Stomach (tissue), 8 donors: ENCODE measurements at regions not wholly inside any gene's neighbourhood (a gene's known extent, or its start where the extent isn't known, plus 50 kb on each side); places are given as distances from the start of the nearest gene placed in this dataset.

Experiments used
- DNase-seq, 2 donors: peaks; one replicate each; pipeline versions ENCODE4 v3.0.0 to v3.0.0-alpha.2; 2013 to 2019
- H3K27ac ChIP-seq, 5 donors: fragments of 200-600 bp in 4 of 5; sonication (generic) in 4 of 5; one replicate each; pipeline ENCODE4 v1.5.1; 2013 to 2019; ENCODE audit warnings: mild to moderate bottlenecking in 1 of 5, moderate library complexity in 1 of 5
- H3K27me3 ChIP-seq, 3 donors: fragments of 200-600 bp; sonication (generic); one replicate each; pipeline ENCODE4 v1.5.1; 2017 to 2019; ENCODE audit warnings: mixed run types in 1 of 3
- H3K36me3 ChIP-seq, 4 donors: fragments of 200-600 bp; sonication (generic); 1 replicate in 3 of 4; 2 replicates in 1 of 4; pipeline ENCODE4 v1.5.1; 2016 to 2019
- H3K4me1 ChIP-seq, 4 donors: fragments of 200-600 bp; sonication (generic); one replicate each; pipeline ENCODE4 v1.5.1; 2016 to 2019
- H3K4me3 ChIP-seq, 4 donors: fragments of 200-600 bp; sonication (generic) in 3 of 4; one replicate each; pipeline ENCODE4 v1.5.1; 2016 to 2019; ENCODE audit warnings: mild to moderate bottlenecking in 1 of 4
- H3K9me3 ChIP-seq, 4 donors: fragments of 200-600 bp; sonication (generic); one replicate each; pipeline ENCODE4 v1.5.1; 2016 to 2019
- EP300 ChIP-seq: sonication (generic); formaldehyde crosslinking; IDR thresholded peaks from one replicate; pipeline ENCODE4 v1.6.1; 2017; ENCODE audit warnings: antibody characterized with exemption
- POLR2A ChIP-seq, 4 donors: fragments of 450-650 bp; IDR thresholded peaks; one replicate each; pipeline ENCODE4 v1.6.1; 2016; ENCODE audit warnings: antibody characterized with exemption in 4 of 4, control low read depth in 2 of 4, mild to moderate bottlenecking in 1 of 4, moderate library complexity in 1 of 4
- POLR2AphosphoS5 ChIP-seq, 3 donors: sonication (generic); formaldehyde crosslinking; IDR thresholded peaks; one replicate each; pipeline ENCODE4 v1.6.1; 2016; ENCODE audit warnings: antibody characterized with exemption in 3 of 3
- WGBS, 5 donors: extraction: QIAGEN DNeasy Blood & Tissue Kit in 3 of 5; methylation state at CpG; one replicate each; pipeline versions ENCODE4 v1.1.5 to v1.1.7; 2013 to 2018; 5-methylcytosine and 5-hydroxymethylcytosine counted together
- intact Hi-C: fragments of 100-400 bp; cut with DNase I; formaldehyde crosslinking; loops from one replicate; pipeline ENCODE4 v1.15.1; 2023; ENCODE audit warnings: low total_unique reads
- TF ChIP-seq, protein P1 (sequence below), 7 experiments: fragments of 450-650 bp in 4 of 7; fragments of 200-600 bp in 3 of 7; sonication (generic) in 3 of 7; IDR thresholded peaks; one replicate each; pipeline ENCODE4 v1.5.1; 2016 to 2019; ENCODE audit warnings: antibody characterized with exemption in 7 of 7, control low read depth in 2 of 7, mild to moderate bottlenecking in 1 of 7
- donor health status: healthy with polysubstance abuse.
- donor health status: Bipolar disorder and iron deficiency.
- donor health status: healthy.

DNA sequence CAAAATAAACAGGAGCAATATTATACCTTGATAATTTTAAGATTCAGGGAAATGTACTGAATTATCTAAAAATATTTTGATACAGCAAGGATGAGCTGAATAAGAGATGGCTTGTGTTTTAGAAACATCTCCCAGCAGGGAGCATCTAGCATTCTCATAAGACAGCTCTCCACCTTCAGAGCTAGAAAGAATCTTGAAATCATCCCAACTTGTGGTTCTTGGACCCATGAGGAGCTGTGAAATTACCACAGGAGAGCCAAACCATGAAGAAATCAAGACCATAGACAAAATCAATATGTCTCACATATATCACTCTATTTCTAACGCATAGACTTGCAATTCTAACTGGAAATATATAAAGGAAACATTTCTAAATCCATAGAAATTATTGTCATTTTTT lies 210.6 kb upstream of the DKK2 start:
- H3K27ac ChIP-seq = no peak overlapping the region
- intact Hi-C loops = no loop called here
- 81 to 98% (median 85%) methylated on average over 1 of the region's 1 CpG for WGBS, 5 donors
- H3K36me3 ChIP-seq = no peaks in the 10 kb centered on the region
- H3K9me3 ChIP-seq = no peaks in the 10 kb centered on the region
- no peak overlapping the region for H3K4me3 ChIP-seq
- TF ChIP-seq POLR2A (IDR thresholded peaks at IDR 0.05) = no peak
- TF ChIP-seq POLR2AphosphoS5 (IDR thresholded peaks at IDR 0.05) = no peak
- TF ChIP-seq EP300 = no peak
- TF ChIP-seq, protein P1, sequence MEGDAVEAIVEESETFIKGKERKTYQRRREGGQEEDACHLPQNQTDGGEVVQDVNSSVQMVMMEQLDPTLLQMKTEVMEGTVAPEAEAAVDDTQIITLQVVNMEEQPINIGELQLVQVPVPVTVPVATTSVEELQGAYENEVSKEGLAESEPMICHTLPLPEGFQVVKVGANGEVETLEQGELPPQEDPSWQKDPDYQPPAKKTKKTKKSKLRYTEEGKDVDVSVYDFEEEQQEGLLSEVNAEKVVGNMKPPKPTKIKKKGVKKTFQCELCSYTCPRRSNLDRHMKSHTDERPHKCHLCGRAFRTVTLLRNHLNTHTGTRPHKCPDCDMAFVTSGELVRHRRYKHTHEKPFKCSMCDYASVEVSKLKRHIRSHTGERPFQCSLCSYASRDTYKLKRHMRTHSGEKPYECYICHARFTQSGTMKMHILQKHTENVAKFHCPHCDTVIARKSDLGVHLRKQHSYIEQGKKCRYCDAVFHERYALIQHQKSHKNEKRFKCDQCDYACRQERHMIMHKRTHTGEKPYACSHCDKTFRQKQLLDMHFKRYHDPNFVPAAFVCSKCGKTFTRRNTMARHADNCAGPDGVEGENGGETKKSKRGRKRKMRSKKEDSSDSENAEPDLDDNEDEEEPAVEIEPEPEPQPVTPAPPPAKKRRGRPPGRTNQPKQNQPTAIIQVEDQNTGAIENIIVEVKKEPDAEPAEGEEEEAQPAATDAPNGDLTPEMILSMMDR (IDR thresholded peaks at IDR 0.05) = no peak
- no peaks in the 10 kb centered on the region for H3K27me3 ChIP-seq
- H3K4me1 ChIP-seq = peaks cover 0 to 9% (median 0%) of the 10 kb centered on the region in 4 donors
- DNase-seq = no peak

DNA sequence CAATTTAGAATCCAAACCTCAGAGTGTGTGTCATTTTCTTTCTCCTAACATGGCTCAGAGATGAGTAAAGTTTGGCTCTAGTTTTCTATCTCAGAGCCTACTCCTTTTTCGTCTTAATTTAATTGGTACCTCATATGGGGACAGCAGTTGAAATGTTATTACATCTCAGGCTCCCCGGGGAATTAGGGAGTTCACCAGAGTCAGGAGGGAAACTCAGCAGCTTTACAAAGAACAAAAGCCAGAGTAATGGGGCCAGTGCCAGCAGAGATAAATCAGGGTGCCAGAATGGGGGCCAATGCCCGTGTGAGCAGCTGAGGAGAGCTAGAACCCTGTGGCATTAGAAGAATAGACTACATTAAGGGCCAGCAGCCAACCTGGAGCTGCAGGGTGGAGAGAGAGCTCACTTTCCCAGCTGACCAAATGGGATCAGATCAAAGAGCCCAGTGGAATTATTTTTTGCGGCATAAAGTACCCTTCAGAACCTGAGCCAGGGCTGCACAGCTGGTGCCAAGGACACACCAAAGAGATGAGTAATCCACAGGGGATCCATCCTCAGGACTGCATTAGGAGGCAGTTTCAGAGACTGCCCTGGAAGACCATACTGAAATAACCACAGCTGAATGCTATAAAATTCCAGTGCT lies 207.1 kb upstream of the DKK2 start:
- Histone ChIP-seq H3K4me3 (no peak overlapping the region), H3K36me3 (no peaks in the 10 kb centered on the region), H3K27me3 (no peaks in the 10 kb centered on the region), H3K4me1 (peaks cover 0 to 9% (median 0%) of the 10 kb centered on the region in 4 donors), H3K9me3 (no peaks in the 10 kb centered on the region), H3K27ac (no peak overlapping the region)
- 44 to 63% (median 60%) methylated on average over 4 of the region's 4 CpGs for WGBS, 5 donors
- intact Hi-C loops = no loop called here
- TF ChIP-seq, protein P1 (IDR thresholded peaks at IDR 0.05) = no peak
- TF ChIP-seq POLR2AphosphoS5 (IDR thresholded peaks at IDR 0.05) (no peak), POLR2A (IDR thresholded peaks at IDR 0.05) (no peak), EP300 (no peak)
- DNase-seq = peak in 1 of 2 donors; percentile 34

DNA sequence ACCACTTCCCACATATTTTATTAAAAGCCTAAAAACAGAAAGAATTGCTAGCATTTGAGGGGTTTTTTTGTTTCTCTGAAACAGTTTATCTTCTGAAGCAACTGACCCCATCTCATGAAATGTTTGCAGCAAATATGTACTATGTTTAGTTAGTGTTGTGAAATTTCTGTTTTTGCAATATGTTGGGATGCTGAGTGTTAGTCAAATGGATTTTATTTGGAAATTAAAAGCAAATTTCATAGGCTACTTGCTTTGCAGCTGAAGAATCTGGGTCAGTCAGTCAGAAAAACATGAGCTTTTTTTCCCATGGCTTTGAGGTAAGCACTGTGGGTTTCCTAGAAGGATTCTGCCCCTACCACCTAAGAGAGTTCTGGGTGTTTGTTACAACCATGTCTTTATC lies 184.9 kb upstream of the DKK2 start:
- H3K27me3 ChIP-seq = no peaks in the 10 kb centered on the region

GRCh38 chr4:107219681-107220080 lies 183.6 kb upstream of the DKK2 start:
- Histone ChIP-seq H3K27ac (no peak overlapping the region), H3K27me3 (no peaks in the 10 kb centered on the region), H3K36me3 (no peaks in the 10 kb centered on the region), H3K9me3 (no peaks in the 10 kb centered on the region), H3K4me1 (no peaks in the 10 kb centered on the region), H3K4me3 (no peak overlapping the region)
- 38 to 61% (median 51%) methylated on average over 1 of the region's 1 CpG for WGBS, 5 donors
- intact Hi-C loops = no loop called here
- TF ChIP-seq EP300 = no peak
- TF ChIP-seq, protein P1 (IDR thresholded peaks at IDR 0.05) = no peak
- no peak for TF ChIP-seq POLR2AphosphoS5 (IDR thresholded peaks at IDR 0.05)
- TF ChIP-seq POLR2A (IDR thresholded peaks at IDR 0.05) = no peak
- no peak for DNase-seq

More for the DNA sequence above, 184.9 kb upstream of the DKK2 start:
- no peak overlapping the region for H3K27ac ChIP-seq
- intact Hi-C loops = no loop called here
- H3K4me3 ChIP-seq = no peak overlapping the region
- H3K9me3 ChIP-seq = no peaks in the 10 kb centered on the region
- DNase-seq = no peak
- TF ChIP-seq EP300 = no peak
- TF ChIP-seq POLR2A (IDR thresholded peaks at IDR 0.05) = no peak
- TF ChIP-seq, protein P1 (IDR thresholded peaks at IDR 0.05) = no peak
- no peak for TF ChIP-seq POLR2AphosphoS5 (IDR thresholded peaks at IDR 0.05)
- H3K4me1 ChIP-seq = no peaks in the 10 kb centered on the region
- H3K36me3 ChIP-seq = no peaks in the 10 kb centered on the region
